GM18909 (cell line): ENCODE measurements at regions not wholly inside any gene's neighbourhood (a gene's known extent, or its start where the extent isn't known, plus 50 kb on each side); places are given as distances from the start of the nearest gene placed in this dataset.
"Not testable (repeated sequence)": the region's sequence is repeated elsewhere in the genome, so short reads cannot be mapped to it uniquely, and the experiment has no call there.

Experiments used
- ATAC-seq: cut with Tn5 transposase; IDR thresholded peaks from one replicate; pipeline ENCODE4 v1.9.1; 2021; ENCODE audit warnings: mild to moderate bottlenecking; ENCODE audit not compliant: unreplicated experiment, poor library complexity

GRCh38 chr5:8520917-8521316, 652.0 kb downstream of the MTRR start:
- no peak for ATAC-seq

GRCh38 chr5:8521991-8522390, 653.0 kb downstream of the MTRR start:
- ATAC-seq: no peak

- no peak for ATAC-seq
Measured at GRCh38 chr5:8522646-8523045, 653.7 kb downstream of the MTRR start.

- ATAC-seq: no peak
Measured at GRCh38 chr5:8523501-8523900, 654.6 kb downstream of the MTRR start.

- ATAC-seq: no peak
Measured at GRCh38 chr5:8525819-8526218, 656.9 kb downstream of the MTRR start.

GRCh38 chr5:8528106-8528505, 659.2 kb downstream of the MTRR start:
- no peak for ATAC-seq

- no peak for ATAC-seq
Measured at GRCh38 chr5:8538821-8539220, 669.9 kb downstream of the MTRR start.

GRCh38 chr5:8540317-8540716, 671.4 kb downstream of the MTRR start:
- no peak for ATAC-seq

GRCh38 chr5:8550921-8551320, 682.0 kb downstream of the MTRR start:
- ATAC-seq: no peak

- ATAC-seq: no peak
Measured at GRCh38 chr5:8553364-8553763, 684.4 kb downstream of the MTRR start.

- ATAC-seq: no peak
Measured at GRCh38 chr5:8557728-8558127, 688.8 kb downstream of the MTRR start.

GRCh38 chr5:8560776-8561175, 691.8 kb downstream of the MTRR start:
- ATAC-seq: no peak

- ATAC-seq: no peak
Measured at GRCh38 chr5:8561224-8561840, 692.4 kb downstream of the MTRR start.

- ATAC-seq: no peak
Measured at GRCh38 chr5:8561854-8562253, 692.9 kb downstream of the MTRR start.

GRCh38 chr5:8563540-8563939, 694.6 kb downstream of the MTRR start:
- ATAC-seq: not testable (repeated sequence)

GRCh38 chr5:8568858-8569257, 699.9 kb downstream of the MTRR start:
- no peak for ATAC-seq

- no peak for ATAC-seq
Measured at GRCh38 chr5:8570528-8570927, 701.6 kb downstream of the MTRR start.

GRCh38 chr5:8576178-8576577, 707.2 kb downstream of the MTRR start:
- ATAC-seq: no peak

GRCh38 chr5:8577792-8578191, 708.8 kb downstream of the MTRR start:
- ATAC-seq: peak; percentile 75

- no peak for ATAC-seq
Measured at GRCh38 chr5:8580298-8580697, 711.4 kb downstream of the MTRR start.

- no peak for ATAC-seq
Measured at GRCh38 chr5:8581047-8581446, 712.1 kb downstream of the MTRR start.

- ATAC-seq: no peak
Measured at GRCh38 chr5:8585230-8586018, 716.5 kb downstream of the MTRR start.
